ENCODE measurements at regions not wholly inside any gene's neighbourhood (a gene's known extent, or its start where the extent isn't known, plus 50 kb on each side); places are given as distances from the start of the nearest gene placed in this dataset.

DNA sequence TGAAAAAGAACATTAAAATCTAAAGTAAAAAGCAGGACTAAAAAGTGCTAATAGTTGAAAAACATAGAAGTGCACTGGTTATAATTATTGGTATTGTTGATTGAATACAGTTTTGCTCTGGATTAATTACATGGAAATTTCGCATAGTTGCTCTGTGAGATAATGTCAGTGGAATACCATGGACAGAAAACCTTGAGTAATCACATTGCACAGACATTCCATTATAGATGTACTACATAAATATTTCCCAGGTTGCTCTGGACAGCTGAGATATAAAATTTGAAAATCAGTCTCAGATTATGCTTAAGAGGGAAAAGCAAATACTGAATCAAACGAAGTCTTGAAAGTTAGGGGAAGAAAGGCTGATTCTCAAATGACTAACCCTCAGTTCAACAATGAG, 439.3 kb upstream of the FLRT2 start:
- TF ChIP-seq, protein P1, sequence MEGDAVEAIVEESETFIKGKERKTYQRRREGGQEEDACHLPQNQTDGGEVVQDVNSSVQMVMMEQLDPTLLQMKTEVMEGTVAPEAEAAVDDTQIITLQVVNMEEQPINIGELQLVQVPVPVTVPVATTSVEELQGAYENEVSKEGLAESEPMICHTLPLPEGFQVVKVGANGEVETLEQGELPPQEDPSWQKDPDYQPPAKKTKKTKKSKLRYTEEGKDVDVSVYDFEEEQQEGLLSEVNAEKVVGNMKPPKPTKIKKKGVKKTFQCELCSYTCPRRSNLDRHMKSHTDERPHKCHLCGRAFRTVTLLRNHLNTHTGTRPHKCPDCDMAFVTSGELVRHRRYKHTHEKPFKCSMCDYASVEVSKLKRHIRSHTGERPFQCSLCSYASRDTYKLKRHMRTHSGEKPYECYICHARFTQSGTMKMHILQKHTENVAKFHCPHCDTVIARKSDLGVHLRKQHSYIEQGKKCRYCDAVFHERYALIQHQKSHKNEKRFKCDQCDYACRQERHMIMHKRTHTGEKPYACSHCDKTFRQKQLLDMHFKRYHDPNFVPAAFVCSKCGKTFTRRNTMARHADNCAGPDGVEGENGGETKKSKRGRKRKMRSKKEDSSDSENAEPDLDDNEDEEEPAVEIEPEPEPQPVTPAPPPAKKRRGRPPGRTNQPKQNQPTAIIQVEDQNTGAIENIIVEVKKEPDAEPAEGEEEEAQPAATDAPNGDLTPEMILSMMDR (IDR thresholded peaks at IDR 0.05) = no peak
- TF ChIP-seq POLR2A (IDR thresholded peaks at IDR 0.05) = no peak
- no peak for TF ChIP-seq EP300 (IDR thresholded peaks at IDR 0.05)
- TF ChIP-seq POLR2AphosphoS5 (IDR thresholded peaks at IDR 0.05) = no peak

Measured in sigmoid colon (tissue), 4 donors.